ENCODE measurements at regions not wholly inside any gene's neighbourhood (a gene's known extent, or its start where the extent isn't known, plus 50 kb on each side); places are given as distances from the start of the nearest gene placed in this dataset.

- TF ChIP-seq, protein P1, sequence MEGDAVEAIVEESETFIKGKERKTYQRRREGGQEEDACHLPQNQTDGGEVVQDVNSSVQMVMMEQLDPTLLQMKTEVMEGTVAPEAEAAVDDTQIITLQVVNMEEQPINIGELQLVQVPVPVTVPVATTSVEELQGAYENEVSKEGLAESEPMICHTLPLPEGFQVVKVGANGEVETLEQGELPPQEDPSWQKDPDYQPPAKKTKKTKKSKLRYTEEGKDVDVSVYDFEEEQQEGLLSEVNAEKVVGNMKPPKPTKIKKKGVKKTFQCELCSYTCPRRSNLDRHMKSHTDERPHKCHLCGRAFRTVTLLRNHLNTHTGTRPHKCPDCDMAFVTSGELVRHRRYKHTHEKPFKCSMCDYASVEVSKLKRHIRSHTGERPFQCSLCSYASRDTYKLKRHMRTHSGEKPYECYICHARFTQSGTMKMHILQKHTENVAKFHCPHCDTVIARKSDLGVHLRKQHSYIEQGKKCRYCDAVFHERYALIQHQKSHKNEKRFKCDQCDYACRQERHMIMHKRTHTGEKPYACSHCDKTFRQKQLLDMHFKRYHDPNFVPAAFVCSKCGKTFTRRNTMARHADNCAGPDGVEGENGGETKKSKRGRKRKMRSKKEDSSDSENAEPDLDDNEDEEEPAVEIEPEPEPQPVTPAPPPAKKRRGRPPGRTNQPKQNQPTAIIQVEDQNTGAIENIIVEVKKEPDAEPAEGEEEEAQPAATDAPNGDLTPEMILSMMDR (IDR thresholded peaks at IDR 0.05) = no peak
- TF ChIP-seq POLR2A (IDR thresholded peaks at IDR 0.05) = no peak
Observed at GRCh38 chr18:30177056-30177455, 865.5 kb downstream of the DSC3 start.

Data from lower leg skin (tissue), 3 donors.